ENCODE measurements at regions not wholly inside any gene's neighbourhood (a gene's known extent, or its start where the extent isn't known, plus 50 kb on each side); places are given as distances from the start of the nearest gene placed in this dataset.

GRCh38 chr12:28980436-28980835, 168.6 kb upstream of the FAR2 start:
- no peak for TF ChIP-seq POLR2A (IDR thresholded peaks at IDR 0.05)
- TF ChIP-seq, protein P1, sequence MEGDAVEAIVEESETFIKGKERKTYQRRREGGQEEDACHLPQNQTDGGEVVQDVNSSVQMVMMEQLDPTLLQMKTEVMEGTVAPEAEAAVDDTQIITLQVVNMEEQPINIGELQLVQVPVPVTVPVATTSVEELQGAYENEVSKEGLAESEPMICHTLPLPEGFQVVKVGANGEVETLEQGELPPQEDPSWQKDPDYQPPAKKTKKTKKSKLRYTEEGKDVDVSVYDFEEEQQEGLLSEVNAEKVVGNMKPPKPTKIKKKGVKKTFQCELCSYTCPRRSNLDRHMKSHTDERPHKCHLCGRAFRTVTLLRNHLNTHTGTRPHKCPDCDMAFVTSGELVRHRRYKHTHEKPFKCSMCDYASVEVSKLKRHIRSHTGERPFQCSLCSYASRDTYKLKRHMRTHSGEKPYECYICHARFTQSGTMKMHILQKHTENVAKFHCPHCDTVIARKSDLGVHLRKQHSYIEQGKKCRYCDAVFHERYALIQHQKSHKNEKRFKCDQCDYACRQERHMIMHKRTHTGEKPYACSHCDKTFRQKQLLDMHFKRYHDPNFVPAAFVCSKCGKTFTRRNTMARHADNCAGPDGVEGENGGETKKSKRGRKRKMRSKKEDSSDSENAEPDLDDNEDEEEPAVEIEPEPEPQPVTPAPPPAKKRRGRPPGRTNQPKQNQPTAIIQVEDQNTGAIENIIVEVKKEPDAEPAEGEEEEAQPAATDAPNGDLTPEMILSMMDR (IDR thresholded peaks at IDR 0.05) = no peak

All from prostate gland (tissue), 2 donors.